ENCODE measurements at regions not wholly inside any gene's neighbourhood (a gene's known extent, or its start where the extent isn't known, plus 50 kb on each side); places are given as distances from the start of the nearest gene placed in this dataset.

DNA sequence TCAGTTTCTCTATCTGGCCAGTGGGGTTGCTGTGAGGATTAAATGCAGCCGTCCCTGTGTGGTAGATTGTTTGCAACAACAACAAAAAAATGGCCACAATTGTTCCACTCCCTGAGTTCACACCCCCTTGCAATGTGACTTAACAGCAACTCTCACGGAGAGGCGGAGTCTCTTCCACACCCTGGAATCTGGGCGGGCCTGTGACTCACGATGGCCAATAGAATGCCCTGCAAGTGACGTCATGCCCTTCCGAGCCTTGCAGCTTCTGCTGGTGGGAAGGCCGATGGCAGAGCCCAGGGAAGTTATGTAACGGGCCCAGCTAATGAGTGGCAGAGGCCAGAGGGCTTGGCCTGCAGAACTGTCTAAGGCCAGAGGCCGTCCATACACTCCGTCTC, 87.9 kb downstream of the RIPK4 start:
- TF ChIP-seq CTCF (conservative IDR thresholded peaks at IDR 0.05; ENCODE audit: low read length) (no peak), EZH2phosphoT487 (IDR thresholded peaks at IDR 0.05; ENCODE audit: borderline replicate concordance, low read depth, low read length) (no peak)
